ENCODE measurements at regions not wholly inside any gene's neighbourhood (a gene's known extent, or its start where the extent isn't known, plus 50 kb on each side); places are given as distances from the start of the nearest gene placed in this dataset.

DNA sequence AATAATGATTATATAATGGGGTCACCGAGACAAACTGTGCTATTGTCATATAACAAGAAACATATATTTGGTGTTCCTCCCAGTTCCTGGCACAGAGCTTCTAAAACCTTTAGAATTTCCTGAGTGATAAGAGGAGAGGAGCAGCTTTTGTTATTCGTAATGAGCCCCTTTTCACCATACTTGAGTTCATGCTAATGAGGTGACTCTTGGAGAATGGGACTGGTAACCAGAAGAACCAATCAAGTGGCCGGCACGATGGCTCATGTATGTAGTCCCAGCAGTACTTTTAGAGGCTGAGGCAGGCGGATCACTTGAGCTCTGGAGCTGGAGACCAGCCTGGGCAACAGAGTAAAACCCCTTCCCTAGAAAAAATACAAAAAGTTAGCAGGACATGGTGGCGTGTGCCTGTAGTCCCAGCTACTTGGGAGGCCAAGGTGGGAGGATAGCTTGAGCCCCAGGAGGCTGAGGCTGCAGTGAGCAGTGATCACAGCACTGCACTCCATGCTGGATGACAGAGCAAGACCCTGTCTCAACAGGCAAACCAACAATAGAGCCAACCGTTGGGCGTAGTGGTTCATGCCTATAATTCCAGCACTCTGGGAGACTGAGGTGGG, 62.7 kb upstream of the FTH1 start:
- DNase-seq: no peak

DNA sequence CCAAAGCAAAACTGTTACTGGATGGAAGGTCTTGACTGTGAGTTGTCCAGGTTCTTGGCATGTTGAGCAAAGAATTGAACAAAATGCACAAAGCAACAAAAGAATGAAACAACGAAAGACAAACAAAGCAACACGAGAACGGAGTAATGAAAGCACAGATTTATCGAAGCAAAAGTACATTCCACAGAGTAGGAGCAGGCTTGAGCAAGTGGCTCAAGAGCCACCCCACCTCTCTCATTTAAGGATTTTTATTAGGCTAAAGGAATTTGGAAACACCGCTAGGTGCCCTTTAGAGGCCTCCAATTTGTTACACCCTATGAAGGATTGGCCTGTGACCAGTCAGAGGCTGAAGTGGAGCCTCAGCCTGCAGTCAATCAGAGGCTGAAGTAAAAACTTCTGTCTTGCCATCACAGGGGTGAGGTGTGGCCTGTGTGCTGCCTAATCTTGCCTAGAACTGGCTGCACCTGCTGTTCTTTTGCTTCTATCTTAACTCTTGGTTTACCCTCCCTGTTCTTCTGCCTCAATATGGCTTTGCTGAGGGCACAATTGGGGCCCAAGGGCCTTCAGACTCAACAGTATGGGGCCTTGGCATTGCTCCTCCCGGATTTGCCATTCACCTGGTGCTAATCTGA, 59.4 kb upstream of the FTH1 start:
- no peak for DNase-seq

DNA sequence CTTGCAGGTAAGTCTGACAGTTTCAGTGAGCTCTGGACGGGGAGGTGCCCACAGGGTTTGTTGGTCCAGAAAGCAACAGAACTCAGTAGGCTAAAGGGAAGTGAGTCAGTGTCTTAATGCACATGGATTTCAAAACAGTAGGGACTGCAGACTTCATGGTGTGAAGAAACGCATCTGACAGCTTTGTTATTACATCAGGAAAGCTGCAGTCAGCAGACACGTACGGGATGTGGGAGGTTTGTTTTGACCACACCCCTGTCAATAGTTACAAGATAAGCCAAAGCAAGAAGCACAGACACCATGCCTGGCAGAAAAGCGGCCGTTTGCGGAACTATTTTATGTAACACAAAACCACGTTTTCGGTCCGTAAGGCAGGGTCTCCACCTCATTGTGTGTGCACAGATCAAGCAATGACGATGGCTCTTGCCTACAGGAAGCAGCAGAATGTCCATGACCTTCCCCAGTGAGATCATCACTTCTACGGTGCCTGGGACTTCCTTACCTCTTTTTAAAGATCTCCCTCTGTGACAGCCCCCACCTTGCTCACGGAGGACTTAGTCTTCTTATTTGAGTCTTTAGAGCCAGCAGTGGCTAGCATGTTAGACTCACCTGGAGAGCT, 58.2 kb upstream of the FTH1 start:
- DNase-seq: peak in 14 of 56 donors; percentile 5 to 52 (median 28)

DNA sequence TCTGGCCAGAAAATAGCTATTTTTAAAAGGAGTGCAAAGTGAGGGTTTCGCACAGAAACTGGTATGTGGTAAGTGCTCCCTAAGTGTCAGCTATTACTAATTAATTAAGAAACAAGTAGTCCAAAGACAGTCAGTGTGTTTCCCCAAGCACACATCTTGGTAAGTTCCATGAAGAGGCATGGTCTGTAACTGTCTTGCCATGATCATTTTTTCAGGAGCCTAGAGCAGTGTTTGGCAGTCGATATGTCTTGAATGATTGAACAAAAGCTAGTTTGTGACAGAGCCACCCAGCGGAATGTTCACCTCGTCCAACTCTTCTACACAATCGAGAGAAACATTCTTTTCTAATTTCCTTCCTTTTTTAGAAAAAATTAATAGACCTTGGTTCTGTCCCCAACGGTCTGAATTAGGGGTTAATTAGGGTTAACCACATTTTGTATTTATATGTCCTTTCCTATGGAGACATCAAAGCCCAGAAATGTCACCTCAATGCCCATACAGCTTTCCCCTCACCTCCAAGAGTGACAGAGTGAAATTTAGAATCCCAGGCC, 57.6 kb upstream of the FTH1 start:
- no peak for DNase-seq

DNA sequence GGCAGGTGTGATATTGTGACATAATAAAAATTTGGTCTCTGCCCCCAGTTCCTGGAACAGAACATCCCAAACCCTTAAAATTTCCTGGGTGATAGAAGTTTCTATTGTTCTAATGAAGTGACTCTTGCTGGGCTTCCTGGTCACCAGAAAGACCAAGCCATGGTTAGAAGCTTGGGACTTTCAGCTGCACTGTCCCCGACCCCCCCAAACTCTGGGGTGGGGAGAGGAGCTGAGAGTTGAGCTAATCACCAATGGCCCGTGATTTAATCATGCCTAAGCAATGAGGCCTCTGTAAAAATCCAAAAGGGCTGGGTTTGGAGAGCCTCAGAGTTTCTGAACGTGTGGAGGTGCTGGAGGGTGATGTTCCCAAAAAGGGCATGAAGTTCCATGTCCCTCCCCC, 54.8 kb upstream of the FTH1 start:
- no peak for DNase-seq

DNA sequence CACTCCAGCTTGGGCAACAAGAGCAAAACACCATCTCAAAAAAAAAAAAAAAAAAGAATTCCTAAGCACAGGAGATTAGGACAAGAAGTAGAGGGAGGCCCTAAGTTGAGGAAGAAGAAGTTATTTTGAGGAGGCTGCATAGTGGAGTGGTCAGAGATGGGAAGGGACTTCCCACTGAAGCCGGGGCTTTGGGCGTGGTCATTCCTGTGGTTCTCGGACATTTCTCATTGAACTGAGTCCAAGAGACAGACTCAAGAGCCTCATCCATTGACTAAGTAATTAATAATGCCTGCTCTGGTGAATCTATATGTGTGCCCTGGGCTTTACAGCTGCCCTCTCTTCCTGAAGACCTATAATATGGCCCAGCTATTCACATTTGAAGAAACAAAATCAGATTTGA, 53.2 kb upstream of the FTH1 start:
- no peak for DNase-seq

DNA sequence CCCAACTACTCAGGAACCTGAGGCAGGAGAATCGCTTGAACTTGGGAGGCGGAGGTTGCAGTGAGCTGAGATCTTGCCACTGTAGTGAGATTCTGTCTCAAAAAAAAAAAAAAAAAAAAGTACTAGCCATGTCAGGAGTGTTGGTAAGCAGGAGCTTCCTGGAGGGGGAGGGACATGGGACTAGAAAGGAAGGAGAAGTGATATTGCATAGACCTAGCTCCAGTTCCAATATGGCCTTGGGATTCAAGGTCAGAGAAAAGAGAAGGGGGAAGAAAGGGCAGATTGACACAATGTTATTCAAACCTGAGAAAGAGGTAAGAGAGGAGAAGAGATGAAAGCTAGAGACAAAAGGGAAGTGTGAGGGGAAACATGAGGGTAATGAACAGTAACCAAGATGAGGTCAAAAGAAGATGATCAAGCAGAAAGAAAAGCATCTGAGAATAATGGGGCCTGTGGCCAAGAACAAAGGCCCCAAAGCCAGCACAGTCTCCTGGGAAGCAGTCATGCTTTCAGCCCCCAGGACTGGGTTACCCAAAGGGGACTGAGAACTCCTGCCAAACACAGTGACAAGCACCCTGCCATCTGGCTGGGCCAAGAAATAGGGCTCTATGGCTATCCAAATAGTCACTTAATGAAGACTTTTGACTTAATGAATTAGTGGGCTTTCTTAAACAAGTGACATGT, 51.7 kb upstream of the FTH1 start:
- no peak for DNase-seq

DNA sequence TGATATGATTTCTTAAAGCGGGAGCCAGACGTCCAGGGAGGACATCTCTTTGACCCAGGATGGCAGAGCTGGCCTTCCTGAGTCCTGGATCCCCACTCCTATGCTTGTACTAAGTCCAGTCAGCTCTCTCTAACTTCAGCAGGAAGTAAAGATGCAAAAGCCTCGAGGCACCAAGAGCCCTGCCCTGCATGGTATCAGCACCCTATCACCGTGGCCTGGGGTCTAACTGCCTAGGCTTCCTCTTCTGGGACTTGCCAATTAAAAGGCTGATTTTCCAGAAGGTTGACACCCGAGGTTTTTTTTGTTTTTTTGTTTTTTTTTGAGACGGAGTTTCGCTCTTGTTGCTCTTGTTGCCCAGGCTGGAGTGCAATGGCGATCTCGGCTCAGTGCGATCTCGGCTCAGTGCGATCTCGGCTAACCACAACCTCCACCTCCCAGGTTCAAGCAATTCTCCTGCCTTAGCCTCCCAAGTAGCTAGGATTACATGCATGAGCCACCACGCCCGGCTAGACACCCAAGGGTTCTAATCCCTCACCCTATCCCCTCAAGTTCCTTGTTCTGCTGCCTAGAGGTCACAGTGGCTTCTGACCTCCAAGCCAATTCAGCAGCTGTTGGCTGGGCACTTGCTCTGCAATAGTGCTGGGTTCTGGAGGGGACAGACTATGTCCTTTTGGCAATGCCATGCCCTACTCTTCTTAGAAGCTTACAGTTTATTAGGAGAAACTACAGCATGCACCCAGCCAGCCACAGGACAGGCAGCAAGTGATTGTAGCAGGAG, 50.6 kb upstream of the FTH1 start:
- DNase-seq: no peak

Measured in nucleus accumbens (tissue), 56 donors.